Glomerular endothelial cell (primary cell): ENCODE measurements at regions not wholly inside any gene's neighbourhood (a gene's known extent, or its start where the extent isn't known, plus 50 kb on each side); places are given as distances from the start of the nearest gene placed in this dataset.
"Not testable (repeated sequence)": the region's sequence is repeated elsewhere in the genome, so short reads cannot be mapped to it uniquely, and the experiment has no call there.

Experiments used
- DNase-seq: peaks from one replicate; pipeline ENCODE4 v3.0.0-alpha.2; 2011; ENCODE audit warnings: low read depth, low spot score; ENCODE audit errors: extremely low read depth

- no peak for DNase-seq
These were observed 56.2 kb upstream of the LRRTM4 start for GRCh38 chr2:77578354-77578753.

- no peak for DNase-seq
These were observed 57.0 kb upstream of the LRRTM4 start for GRCh38 chr2:77579076-77579769.

DNA sequence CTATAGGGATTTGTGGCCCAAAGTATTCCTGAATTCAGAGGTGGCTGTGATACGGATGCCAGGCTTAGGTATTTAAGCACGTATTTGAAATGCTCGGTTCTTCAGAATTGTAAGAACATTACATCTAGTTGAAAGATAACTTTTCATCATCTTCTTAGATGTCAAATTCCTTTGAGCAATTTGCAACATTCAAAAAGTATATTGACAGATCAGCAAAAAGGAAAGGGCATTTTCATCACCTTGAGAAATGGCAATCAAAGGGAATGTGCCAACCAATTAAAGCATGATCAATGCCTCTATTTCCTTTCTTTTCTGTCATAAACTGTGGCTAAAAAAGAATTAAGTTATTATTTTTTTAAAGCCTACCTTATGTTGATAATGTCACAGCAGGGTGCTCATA lies 66.3 kb upstream of the LRRTM4 start:
- DNase-seq, result no peak

- DNase-seq, result no peak
These were observed 68.2 kb upstream of the LRRTM4 start for GRCh38 chr2:77590298-77590917.

GRCh38 chr2:77592955-77593354 lies 70.8 kb upstream of the LRRTM4 start:
- DNase-seq, result not testable (repeated sequence)

- no peak for DNase-seq
These were observed 80.6 kb upstream of the LRRTM4 start for GRCh38 chr2:77602771-77603170.

DNA sequence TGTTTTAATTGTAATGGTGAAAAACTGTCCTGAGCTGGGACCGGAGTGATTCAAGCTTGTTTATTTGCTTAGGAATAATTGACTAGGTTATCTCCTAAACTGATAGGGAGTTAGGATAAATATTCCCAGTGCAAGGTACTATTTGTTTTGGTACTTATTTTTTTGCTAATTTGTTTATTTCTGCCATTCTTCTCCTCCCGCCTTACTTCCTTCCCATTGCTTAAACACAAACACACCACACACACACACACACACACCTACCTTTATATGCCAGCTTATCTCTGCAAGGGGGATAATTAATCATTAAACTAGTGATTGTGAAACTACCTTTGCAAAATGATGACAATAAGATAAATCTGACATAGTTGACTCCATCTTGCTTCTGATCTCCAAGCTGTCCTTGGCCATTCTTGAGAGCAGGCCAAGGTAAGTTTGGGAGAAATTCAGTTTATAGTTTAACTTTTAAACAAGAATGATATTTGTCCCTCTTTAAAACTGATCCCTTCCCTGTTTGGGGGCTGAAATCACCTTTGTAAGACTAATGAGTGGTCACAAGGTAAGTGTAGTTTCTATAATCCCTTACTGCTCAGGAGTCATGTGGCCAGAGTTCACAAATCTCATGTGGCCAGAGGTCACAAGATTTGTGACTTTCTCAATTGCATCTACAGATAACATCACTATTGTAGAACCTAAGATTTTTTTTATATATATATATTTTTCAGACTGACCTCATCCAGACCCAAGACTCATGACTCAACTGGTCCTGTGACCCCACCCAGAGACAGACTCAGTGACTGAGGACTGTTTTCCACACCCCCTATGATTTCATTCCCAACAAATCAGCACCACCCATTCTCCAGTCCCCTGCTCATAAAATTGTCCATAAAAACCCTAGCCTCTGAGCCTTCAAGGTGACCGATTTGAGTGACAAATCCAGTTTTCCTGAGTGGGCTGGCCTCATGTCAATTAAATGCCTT lies 83.1 kb upstream of the LRRTM4 start:
- no peak for DNase-seq

DNA sequence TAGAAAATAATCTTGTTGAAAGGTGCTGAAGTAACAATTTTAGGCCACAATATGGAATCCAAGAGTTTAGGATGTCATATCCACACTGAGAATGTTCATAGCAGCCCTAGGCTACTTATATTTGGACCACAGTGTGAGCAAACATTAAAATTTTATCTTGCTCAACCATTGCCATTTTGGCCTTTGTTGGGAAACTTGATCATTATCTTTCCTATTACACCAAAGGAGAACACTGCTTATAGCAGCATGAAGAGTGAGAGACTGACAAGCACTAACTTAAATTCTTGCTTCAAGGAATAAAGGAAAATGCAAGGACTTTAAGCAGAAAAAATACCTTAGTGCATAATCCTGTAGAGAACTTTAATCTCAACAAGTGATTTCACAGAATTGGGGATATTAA lies 86.3 kb upstream of the LRRTM4 start:
- no peak for DNase-seq

GRCh38 chr2:77629539-77629938 lies 107.4 kb upstream of the LRRTM4 start:
- DNase-seq, result no peak

- DNase-seq, result no peak
These were observed 108.8 kb upstream of the LRRTM4 start for GRCh38 chr2:77631007-77631406.

DNA sequence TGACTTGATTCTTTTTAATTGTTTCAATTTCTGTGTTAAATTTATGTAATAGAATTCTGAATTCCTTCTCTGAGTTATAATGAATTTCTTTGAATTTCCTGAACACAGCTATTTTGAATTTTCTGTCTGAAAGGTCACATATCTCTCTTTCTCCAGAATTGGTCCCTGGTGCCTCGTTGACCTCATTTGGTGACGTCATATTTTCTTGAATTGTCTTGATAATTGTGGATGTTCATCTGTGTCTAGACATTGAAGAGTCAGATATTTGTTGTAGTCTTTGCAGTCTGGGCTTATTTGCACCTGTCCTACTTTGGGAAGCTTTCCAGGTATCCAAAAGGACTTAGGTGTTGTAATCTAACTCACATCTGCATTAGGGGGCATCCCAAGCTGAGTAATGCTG lies 111.4 kb upstream of the LRRTM4 start:
- no peak for DNase-seq

DNA sequence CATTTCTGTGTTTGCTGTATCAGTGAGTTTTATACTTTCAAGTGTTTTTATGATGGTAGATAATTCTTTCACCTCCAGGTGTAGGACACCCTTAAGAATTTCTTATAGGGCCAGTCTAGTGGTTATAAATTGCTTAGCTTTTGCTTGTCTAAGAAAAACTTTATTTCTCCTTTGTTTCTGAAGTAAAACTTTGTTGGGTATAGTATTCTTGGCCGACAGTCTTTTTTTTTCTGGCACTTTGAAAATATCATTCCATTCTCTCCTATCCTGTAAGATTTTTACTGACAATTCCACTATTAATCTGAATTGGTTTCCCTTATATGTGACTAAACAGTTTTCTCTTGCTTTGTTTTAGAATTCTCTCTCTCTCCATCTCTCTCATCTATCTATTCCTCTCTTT lies 118.7 kb upstream of the LRRTM4 start:
- no peak for DNase-seq

GRCh38 chr2:77642339-77642738 lies 120.2 kb upstream of the LRRTM4 start:
- no peak for DNase-seq

GRCh38 chr2:77649856-77650255 lies 127.7 kb upstream of the LRRTM4 start:
- DNase-seq, result no peak

GRCh38 chr2:77652499-77652898 lies 130.3 kb upstream of the LRRTM4 start:
- no peak for DNase-seq

GRCh38 chr2:77664491-77664890 lies 142.3 kb upstream of the LRRTM4 start:
- DNase-seq, result no peak

GRCh38 chr2:77666251-77666980 lies 144.2 kb upstream of the LRRTM4 start:
- no peak for DNase-seq

- DNase-seq, result not testable (repeated sequence)
These were observed 162.6 kb upstream of the LRRTM4 start for GRCh38 chr2:77684543-77685319.

- no peak for DNase-seq
These were observed 190.4 kb upstream of the LRRTM4 start for GRCh38 chr2:77712601-77713000.

- DNase-seq, result no peak
These were observed 191.2 kb upstream of the LRRTM4 start for GRCh38 chr2:77713412-77713811.
